Suppressor macrophage (primary cell): ENCODE measurements at regions not wholly inside any gene's neighbourhood (a gene's known extent, or its start where the extent isn't known, plus 50 kb on each side); places are given as distances from the start of the nearest gene placed in this dataset.

Source experiments
- DNase-seq, 4 experiments: peaks; one replicate each; pipeline ENCODE4 v3.0.0-alpha.2; 2020 to 2022

DNA sequence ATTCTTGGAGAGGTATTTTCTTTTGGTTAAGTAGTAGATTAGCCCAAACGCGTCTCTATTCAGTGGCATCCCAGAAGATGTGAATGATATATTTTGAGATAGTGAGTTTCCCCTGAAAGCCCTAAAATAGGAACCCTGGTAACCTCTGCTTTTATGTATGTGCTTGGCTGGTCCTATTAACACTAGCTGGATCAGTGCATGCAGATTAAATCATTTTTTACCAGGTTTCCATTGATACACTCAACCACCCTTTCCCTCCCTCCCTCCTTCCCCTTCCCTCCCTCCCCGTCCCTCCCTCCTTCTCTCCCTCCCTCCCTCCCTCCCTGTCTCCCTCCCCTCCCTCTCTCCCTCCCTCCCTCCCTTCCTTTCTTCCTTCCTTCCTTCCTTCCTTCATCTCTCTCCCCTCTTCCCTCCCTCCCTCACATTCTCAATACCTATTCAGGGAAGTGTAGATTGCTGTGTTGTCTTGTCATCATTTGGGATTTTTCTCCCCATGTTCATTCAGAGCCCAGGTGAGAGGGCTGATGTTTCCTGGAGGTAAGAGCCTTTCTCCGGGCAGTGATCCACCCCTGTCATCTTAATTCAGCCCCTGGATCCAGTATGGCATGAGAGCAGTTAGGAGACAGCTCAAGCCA, 406.8 kb downstream of the PRDM2 start:
- no peak for DNase-seq

DNA sequence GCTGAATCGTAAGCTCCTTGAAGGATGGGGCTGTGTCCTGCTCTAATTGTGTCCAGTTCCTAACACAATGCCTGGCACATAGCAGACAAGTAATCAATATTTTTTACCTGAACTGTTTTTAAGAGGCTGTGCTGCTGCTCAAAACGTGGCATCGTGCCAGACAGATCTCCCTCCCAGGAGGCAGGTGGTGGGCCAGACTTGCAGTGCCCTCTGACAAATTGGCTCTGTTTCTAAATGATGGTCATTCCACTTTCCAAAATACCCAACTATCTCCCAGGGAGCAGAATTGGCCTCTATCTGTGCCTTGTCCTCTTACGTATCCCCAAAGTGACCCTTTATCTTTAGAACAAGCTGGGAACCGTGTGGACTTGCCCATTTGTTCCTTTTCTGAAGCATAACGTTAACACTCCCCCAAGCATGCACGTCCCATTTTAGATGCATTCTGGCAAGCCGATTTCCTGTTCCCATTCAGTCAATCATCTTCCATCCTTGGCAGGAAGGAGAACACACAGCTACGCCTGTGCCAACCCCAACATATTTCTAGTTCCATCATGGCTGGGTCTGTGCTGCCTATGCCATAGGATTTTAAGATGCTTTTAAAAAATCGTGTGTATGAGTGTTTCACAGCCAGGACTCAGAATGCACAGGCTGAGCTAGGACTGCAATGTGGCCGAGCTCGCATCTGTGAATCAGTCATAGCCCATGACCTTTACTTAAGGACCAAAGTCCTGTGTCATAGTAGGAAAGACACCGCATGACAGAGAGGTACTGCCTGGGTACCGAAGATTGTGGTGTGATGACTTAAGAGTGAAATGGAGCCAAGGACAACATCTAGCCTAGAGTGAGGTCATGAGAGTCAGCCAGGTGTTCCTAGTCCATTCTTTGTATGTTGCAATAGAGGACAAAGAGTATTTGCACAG, 408.6 kb downstream of the PRDM2 start:
- DNase-seq, result no peak

DNA sequence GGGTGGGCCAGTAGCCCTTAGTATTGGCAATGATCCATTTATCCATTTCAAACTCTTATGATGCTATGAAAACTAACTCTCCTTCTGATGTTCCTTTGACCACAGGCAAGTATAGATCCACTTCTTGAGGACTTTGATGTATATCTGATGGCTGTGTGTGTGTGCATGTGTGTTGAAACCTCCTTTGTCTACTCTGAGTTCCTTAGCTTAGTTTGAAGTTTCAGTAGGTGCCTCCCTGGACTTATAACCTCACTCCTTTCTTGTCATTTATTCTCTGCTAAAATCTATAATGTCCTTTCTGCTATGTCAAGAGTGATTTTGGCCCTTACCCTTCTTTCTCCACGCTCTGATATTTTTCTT, 409.3 kb downstream of the PRDM2 start:
- DNase-seq, result no peak

DNA sequence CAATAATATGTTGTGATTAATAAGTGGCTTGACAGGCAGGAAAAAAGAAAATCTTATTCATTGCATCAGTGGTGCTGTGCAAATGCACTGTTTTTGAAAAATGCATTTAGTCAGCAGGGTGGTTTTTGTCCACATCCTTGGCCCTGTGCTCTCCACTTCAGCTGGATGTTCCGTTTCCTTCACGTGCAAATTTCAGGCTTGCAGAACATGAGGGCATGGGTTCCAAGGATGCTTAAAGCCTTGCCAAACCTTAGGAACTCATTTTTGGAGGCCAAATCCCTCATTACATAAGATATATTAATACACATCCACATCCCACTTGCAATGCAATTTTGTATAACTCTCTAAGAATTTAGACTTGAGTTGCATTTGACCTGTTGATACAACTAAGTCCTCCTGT, 410.1 kb downstream of the PRDM2 start:
- DNase-seq, result no peak

DNA sequence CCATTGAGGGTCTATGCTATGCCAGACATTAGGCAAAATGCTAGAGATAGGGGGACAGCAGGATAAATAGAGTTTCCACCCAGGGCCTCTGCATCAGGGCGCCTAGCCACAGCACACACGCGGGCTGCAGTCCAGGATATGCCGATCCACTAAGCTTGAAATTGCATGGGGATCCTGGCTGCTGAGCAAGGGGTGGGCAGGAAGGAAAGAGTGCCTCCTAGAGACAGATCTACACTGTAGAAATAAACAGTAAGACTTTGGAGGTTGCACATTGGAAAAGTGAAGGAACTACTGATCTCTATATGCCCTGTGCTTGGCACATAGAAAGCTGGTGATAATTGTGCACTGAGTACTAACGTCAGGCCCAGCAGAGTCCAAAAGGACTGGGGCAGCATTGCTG, 411.1 kb downstream of the PRDM2 start:
- no peak for DNase-seq

DNA sequence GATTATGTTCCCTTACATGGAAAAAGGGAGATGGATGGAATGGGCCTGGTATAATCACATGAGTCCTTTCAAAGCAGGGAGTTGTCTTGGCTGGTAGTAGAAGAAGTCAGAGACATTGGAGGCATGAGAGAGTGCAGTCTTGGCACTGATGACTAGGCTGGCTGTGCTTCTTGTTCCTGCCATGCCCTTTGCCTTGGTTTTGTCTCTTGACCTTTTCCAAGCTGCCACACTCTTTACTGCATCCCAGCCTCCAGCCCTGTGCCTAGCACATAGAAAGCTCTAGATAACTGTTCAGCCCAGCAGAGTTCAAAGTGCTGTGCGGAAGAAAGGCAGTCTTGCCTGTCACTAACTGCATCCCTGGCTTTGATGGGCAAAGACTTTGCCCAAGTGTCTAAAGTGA, 412.6 kb downstream of the PRDM2 start:
- DNase-seq, result no peak

DNA sequence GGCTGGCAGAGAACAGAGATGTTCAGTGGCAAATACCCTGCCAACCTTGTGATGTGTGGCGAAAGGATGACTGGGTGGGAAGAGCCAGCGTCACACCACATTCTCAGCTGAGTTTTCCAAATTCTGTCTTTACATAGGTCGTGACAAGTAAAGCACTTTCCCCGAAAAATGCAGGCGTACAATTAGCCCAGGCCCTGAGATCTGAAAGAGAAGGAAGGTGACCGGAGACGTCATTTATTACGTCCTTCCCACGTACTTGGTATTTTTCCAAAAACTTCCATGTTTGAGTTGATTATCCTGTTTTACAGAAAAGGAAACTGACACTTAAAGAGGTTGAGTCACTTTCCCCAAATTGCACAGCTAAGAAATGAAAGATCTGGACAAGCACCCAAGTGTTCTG, 413.3 kb downstream of the PRDM2 start:
- DNase-seq, result no peak

DNA sequence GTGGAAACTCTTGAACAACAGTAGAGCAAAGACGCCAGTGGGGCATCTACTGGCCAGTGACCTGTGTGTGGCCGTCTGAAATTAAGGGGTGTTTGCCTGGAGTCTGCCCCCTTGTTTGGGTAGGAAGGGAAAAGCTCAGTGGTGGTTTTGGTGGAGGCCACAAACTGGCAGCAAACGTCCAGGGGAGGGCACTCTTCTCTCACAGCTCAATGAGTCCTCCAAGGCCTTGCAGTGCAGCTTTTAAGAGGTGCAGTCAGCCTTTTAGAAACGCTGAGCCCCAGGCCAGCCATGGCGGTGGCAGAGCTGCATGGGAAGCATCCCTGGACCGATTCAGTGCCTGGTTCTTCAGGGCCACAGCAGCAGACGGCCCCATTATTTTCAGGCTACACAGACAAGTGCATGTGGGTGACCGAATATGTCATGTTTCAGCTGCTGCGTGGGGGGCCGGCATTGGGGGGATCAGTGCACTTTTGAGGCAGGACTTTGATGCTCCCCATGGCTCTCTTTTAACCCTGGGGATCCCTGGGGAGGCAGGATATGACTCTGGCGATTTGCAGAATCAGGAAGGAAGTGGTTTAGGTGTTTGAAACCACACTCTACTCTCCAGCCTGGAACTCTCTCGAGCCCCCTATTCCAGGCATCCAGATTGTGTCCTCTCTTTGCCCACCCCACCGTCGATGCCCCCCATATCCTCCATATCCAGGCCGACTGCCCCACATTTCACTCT, 414.0 kb downstream of the PRDM2 start:
- peak; percentile 9 to 48 (median 26) for DNase-seq

DNA sequence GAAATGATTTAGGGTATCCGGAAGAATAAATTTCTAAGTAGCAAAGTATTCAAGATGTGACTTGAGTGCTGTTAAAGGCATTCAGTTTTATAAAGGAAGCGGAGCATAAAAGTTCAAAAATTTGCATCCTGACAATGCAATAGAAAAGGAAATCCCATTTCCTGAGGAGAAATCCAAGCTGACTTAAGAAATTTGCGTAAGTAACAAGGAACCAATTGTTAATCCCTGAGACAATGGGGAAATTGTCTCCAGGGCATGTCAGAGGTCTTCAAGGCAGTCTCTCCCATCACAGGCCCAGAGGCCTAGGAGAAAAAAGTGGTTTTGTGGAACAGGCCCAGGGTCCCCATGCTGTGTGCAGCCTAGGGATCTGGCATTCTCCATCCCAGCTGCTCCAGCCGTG, 416.0 kb downstream of the PRDM2 start:
- DNase-seq, result no peak

DNA sequence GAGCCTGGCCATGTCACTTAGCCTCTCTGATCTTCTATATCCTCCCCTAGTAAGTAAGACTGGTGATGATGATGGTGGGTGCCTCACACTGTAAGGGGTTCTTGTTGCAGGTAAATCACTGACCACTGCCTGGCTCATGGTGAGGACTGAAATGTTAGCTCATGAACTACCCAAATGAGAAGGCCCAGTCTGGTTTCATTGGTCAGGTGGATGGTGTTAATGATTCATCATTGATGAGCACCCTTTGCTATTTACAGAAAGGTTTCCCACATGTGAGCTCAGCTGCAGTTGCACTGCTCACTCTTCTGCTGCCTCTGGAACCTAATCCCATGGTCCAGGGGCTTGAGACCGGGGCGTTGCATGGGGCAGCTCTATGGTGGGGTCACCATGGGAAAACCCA, 417.7 kb downstream of the PRDM2 start:
- no peak for DNase-seq

DNA sequence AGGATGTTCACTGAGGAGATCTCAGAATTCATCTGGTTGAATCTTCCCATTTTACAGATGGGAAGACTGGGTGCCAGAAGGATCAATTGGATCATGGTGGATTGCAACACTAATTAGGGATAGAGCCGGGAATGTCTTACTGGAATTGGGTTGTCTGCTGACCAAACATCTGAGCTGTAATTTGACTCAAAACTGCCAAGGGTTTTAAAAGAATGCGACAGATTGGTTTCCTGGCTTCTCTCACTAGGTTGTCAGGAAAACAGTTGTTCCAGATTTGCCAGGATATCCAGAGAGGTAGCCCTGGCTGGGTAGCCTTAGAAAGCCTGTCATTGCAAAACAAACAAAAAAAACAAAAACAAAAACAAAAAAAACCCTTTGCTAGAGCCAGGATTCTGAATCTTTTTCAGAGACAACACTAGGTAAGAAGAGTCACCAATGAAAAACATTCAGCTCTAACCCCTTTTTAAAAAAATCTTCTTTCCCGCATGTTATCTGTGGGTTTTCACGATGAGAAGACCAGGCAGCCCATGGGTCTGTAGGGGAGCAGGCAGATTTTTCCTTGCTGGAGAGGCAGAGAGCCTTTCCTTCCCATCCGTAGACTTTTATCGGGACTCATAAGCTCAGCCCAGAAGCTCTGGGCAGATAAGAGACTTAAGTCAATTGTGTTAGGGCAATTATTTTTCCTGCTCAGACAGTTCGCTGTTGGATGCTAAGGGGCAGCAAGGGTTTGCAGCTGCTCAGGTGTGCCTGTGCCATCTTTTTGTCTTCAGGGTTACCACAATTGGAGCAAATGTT, 418.9 kb downstream of the PRDM2 start:
- DNase-seq, result no peak

DNA sequence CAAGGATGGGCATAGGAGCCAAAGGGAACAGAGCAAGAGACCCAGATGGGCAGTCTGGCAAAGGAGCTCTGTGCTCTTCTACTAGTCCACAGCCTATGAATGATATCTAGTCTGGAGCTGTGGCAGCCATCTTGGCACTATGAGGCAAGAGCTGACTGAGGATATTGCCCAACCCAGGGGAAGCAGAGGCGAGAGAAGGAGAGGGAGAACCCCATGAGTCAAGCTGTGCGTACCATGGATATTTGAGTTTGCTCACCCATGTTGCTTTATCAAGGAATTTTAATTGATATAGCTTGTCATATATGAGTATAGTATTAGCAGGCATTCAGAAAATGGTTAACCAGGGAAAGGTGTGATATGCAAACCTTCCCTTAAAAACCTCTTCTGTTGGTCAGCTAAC, 420.9 kb downstream of the PRDM2 start:
- DNase-seq, result peak in 3 of 4 experiments; percentile 7 to 26 (median 15)

DNA sequence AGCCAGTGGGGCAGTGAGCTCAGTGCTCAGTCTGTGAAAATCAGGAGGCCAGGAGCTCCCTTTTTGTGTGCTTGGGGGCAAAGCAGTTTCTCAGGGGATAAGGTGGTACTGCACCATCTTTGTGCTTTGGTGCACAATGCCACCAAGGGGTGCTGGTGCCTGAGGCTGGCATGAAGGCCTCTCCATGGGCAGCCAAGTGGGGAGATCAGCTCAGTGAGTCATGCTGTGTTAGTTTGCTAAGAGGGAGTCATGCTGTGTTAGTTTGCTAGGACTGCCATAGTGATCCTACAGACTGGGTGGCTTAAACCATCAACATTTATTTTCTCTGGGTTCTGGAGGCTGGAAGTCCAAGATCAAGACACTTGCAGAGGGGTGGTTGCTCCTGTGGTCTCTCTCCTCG, 428.1 kb downstream of the PRDM2 start:
- no peak for DNase-seq

DNA sequence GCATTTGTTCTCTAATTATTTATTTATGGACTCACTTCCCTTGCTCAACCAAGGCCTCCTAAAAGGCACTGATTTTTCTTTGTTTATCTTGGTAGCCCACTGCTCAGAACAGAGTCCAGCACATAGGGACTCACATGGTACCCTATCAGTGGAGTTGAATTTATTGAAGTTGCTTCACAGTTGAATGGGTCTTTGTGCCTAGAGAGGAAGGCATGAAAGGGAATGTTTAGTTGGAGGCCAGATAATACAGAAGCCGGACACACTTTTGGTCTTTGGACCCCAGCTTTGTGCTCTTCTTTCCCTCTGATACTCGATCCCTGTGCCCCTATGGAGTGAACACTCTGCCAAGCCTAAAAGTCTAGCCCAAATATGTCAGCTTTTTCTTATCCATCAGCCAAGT, 429.0 kb downstream of the PRDM2 start:
- no peak for DNase-seq

DNA sequence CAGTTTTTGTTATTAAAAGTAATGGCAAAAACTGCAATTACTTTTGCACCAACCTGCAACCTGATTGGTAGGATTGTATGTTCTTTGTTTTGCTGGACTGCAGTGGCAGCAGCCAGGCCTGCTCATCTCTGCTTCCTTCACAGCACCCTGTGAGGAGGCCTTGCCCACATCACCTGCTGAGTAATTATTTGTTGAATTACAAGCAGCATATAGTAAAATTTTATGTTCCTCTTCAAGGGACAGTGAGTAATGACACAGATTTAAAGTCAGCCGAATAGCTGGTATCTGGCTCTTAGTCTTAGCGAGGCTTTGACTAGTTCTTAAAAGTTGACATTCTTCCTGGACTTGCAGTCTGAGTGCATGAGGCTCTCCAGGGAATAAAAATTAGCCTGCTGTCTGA, 435.1 kb downstream of the PRDM2 start:
- DNase-seq, result no peak

DNA sequence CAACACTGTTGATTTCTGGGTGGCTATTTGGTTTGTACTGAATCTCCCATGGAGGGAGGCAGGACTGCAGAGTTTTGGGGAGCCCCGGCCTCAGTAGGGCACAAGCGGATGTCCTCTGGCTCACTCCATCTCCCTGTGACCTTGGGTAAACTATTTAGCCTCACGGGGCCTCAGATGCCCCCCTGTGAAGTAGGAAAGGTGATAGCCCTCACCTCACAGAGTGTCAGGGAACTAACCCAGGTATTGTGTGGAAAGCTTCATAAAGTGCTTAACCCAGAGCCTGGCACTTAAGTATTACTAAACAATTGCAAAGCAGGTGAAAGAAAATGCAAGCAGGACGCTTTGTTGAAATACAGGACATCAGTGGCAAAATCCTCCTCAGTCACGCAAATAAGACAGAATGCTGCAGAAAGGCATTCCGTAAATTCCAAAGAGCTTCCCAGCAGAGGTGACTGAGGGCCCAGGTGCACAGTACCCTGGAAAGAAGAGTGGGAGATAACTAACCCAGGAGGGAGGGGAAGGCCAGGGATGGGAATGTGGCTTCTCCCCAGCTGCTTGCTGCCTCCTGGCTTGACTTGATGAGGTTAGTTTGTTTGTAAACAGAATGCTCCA, 436.3 kb downstream of the PRDM2 start:
- DNase-seq, result no peak

DNA sequence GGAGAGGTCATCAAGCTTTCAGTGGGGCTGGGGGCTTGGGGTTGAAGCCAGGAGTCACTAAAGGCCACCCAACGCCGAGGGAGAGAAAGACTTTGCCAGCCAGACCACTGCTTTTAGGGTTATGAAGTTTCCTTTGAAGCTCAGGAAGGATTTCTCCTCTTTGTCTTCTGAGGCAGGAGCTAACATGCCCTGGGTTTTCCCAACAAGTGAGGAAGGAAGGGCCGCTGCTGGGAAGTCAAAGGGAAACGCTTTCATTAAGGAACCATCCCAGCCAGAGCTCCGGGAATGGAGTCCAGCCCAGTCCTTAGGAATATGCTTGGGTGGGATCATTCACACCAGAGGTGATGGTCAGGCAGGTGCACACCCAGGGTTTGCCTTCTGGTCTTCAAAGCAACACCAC, 436.9 kb downstream of the PRDM2 start:
- no peak for DNase-seq

DNA sequence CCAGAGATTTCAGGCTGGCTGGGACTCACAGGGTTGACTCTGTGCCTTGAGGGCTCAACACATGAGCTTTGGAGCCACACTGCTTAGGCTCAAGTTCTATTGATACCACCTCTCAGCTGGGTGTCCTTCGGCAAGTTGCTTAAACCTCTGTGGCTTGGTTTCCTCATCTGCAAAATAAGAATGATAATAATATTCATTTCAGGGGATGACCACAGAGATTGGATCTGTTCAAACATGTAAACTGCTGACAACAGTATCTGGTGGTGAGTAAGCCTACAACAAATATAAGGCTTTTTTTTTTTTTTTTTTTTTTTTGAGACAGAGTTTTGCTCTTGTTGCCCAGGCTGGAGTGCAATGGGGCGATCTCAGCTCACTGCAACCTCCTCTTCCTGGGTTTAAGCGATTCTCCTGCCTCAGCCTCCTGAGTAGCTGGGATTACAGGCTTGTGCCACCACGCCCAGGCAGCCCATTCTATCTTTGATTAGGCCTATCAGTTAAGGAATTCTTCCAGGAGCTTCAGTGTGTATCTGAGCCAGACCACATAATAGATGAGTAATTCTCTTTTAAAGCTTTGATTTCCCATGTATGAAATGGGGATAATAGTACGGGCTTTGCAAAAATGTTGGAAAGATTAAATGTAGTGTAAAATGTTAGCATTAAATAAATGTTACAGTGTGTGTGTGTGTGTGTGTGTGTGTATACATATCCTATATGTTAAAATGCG, 437.6 kb downstream of the PRDM2 start:
- DNase-seq, result no peak

DNA sequence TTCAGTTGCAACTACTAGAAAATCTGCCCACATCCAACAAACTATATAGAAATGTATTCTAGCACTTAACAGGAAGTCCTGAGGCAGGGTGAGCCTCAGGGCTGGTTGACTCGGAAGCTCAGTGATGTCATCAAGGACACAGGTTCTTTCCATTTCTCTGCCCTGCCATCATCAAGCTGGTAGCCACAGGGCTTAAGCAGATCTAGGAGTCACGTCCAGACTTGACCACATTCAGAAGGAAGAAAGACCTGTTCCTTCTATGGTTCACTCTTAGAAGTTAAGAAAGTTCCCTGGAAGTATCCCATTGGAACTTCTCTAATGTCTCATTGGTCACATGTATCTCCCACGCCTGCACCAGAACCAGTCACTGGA, 438.1 kb downstream of the PRDM2 start:
- DNase-seq, result no peak

DNA sequence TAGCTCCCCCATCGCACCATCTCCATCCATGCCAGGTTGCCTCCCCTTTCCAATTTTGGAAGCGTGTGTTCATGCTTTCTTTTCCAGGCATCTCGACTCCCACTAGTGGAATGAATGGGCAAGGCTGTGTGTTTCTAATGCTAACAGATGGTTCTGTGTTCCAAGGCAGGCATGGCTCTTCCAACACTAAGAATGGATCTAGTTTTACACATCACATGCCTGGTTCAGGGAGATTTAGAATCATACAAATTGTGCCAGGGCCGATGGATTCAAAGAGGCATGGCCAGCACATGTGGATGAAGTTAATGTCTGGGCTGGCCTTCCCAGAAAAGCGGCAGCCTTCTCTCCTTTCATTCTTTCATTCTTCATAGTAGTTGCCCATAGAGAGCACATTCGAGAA, 438.7 kb downstream of the PRDM2 start:
- DNase-seq, result no peak

DNA sequence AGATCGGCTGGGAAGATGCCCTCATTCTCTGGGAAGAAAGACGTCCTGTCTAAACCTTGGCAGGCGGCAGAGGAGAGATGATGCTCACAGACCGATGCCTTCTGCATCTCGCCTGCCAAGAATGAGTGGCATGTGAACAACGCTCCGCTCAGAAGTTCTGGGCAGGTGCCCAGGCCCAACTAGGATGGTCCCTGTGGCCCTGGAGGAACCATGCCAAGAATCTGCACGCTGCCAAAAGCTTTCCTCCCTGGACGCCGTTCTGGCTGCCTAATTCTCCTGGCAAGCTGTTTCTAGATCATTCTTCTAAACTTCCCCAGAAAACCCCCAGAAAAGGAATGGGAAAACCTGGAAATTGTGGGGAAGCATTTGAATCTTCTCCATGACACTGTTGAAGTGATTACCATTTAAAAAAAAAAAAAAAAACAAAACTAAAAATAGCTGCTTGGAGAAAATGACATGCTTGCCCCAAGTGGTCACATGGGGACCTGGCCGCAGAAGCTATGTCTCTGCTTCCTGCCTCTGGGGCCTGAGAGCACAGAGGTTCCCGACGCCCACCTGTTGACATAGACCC, 440.9 kb downstream of the PRDM2 start:
- no peak for DNase-seq
